Neuronal stem cell (in vitro differentiated cells): ENCODE measurements at regions not wholly inside any gene's neighbourhood (a gene's known extent, or its start where the extent isn't known, plus 50 kb on each side); places are given as distances from the start of the nearest gene placed in this dataset.
"Not testable (repeated sequence)": the region's sequence is repeated elsewhere in the genome, so short reads cannot be mapped to it uniquely, and the experiment has no call there.

ENCODE experiments used
- DNase-seq: peaks from one replicate; pipeline ENCODE4 v3.0.0-alpha.2; 2013; ENCODE audit warnings: low spot score
- H2AFZ ChIP-seq: one replicate; pipeline ENCODE4 v1.6.1; 2013; ENCODE audit warnings: mild to moderate bottlenecking, low read length, inconsistent platforms
- H2AK5ac ChIP-seq: 2 replicates; pipeline ENCODE4 v1.6.1; 2013; ENCODE audit warnings: low read depth, mild to moderate bottlenecking, inconsistent platforms, low read length, moderate library complexity, mixed read lengths
- H2BK120ac ChIP-seq: 2 replicates; pipeline ENCODE4 v1.6.1; 2013; ENCODE audit warnings: low read depth, mild to moderate bottlenecking, inconsistent platforms, low read length, moderate library complexity, mixed read lengths
- H2BK12ac ChIP-seq: one replicate; pipeline ENCODE4 v1.6.1; 2013; ENCODE audit warnings: low read length, inconsistent platforms
- H2BK15ac ChIP-seq: 2 replicates; pipeline ENCODE4 v1.6.1; 2013; ENCODE audit warnings: mild to moderate bottlenecking, low read length, inconsistent platforms, mixed read lengths
- H2BK5ac ChIP-seq: one replicate; pipeline ENCODE4 v1.6.1; 2013; ENCODE audit warnings: inconsistent platforms, mild to moderate bottlenecking, low read length, moderate library complexity
- H3K14ac ChIP-seq: one replicate; pipeline ENCODE4 v1.6.1; 2013; ENCODE audit warnings: low read length, inconsistent platforms
- H3K18ac ChIP-seq: 2 replicates; pipeline ENCODE4 v1.6.1; 2013; ENCODE audit warnings: low read length, inconsistent platforms
- H3K23ac ChIP-seq: 2 replicates; pipeline ENCODE4 v1.6.1; 2013; ENCODE audit warnings: low read depth, mild to moderate bottlenecking, mixed read lengths, low read length, inconsistent platforms; ENCODE audit not compliant: poor library complexity
- H3K27ac ChIP-seq: replicated peaks from 3 replicates; pipeline ENCODE4 v1.5.1; 2013; ENCODE audit warnings: low read length, inconsistent platforms
- H3K27me3 ChIP-seq, 3 experiments: 2 replicates each; pipeline ENCODE4 v1.6.1; 2013; ENCODE audit warnings: low read length in 3 of 3, mild to moderate bottlenecking in 2 of 3, inconsistent platforms in 1 of 3, low read depth in 1 of 3, mixed read lengths in 1 of 3, moderate library complexity in 1 of 3; ENCODE audit not compliant: control insufficient read depth in 3 of 3, insufficient read depth in 3 of 3
- H3K36me3 ChIP-seq, 2 donors: replicated peaks in 1 of 2; 2 replicates each; pipeline ENCODE4 v1.6.1; 2013; ENCODE audit warnings: low read length in 2 of 2; ENCODE audit not compliant: control insufficient read depth in 2 of 2, insufficient read depth in 2 of 2
- H3K4ac ChIP-seq: 2 replicates; pipeline ENCODE4 v1.6.1; 2013; ENCODE audit warnings: inconsistent platforms, mild to moderate bottlenecking, low read length, moderate library complexity
- H3K4me1 ChIP-seq, 2 donors: 1 replicate in 1 of 2; 2 replicates in 1 of 2; pipeline ENCODE4 v1.6.1; 2013; ENCODE audit warnings: low read length in 2 of 2, low read depth in 1 of 2; ENCODE audit not compliant: control insufficient read depth in 2 of 2, insufficient read depth in 1 of 2
- H3K4me2 ChIP-seq: one replicate; pipeline ENCODE4 v1.6.1; 2013; ENCODE audit warnings: mild to moderate bottlenecking, low read length, inconsistent platforms; ENCODE audit not compliant: insufficient read depth, poor library complexity, severe bottlenecking
- H3K4me3 ChIP-seq, 2 donors: 2 replicates each; pipeline ENCODE4 v1.5.1; 2013; ENCODE audit warnings: low read length in 2 of 2, mild to moderate bottlenecking in 2 of 2, inconsistent platforms in 1 of 2, moderate library complexity in 1 of 2
- H3K79me1 ChIP-seq: one replicate; pipeline ENCODE4 v1.6.1; 2013; ENCODE audit warnings: low read depth, mild to moderate bottlenecking, inconsistent platforms, low read length, moderate library complexity
- H3K9ac ChIP-seq: one replicate; pipeline ENCODE4 v1.6.1; 2013; ENCODE audit warnings: mild to moderate bottlenecking, low read depth, low read length, inconsistent platforms; ENCODE audit not compliant: poor library complexity
- H3K9me3 ChIP-seq, 2 donors: replicated peaks in 1 of 2; 2 replicates each; pipeline versions ENCODE3 to v1.6.1; 2013; ENCODE audit warnings: low read length in 2 of 2, mild to moderate bottlenecking in 2 of 2, inconsistent platforms in 1 of 2, low read depth in 1 of 2, mixed read lengths in 1 of 2, moderate library complexity in 1 of 2; ENCODE audit not compliant: control insufficient read depth in 2 of 2, insufficient read depth in 1 of 2
- H4K8ac ChIP-seq: one replicate; pipeline ENCODE4 v1.6.1; 2013; ENCODE audit warnings: low read depth, mild to moderate bottlenecking, inconsistent platforms, low read length, moderate library complexity
- H4K91ac ChIP-seq: one replicate; pipeline ENCODE4 v1.6.1; 2013; ENCODE audit warnings: low read length, low read depth, mild to moderate bottlenecking, inconsistent platforms; ENCODE audit not compliant: poor library complexity
- WGBS, 2 donors: extraction: QIAGEN DNeasy Blood & Tissue Kit; methylation state at CpG; one replicate each; pipeline ENCODE4 v1.1.7; 2013; ENCODE audit warnings: missing lambda C conversion rate in 2 of 2, mixed read lengths in 1 of 2; ENCODE audit not compliant: insufficient read length in 2 of 2, insufficient replicate concordance in 1 of 2; ENCODE audit errors: extremely low coverage in 2 of 2; 5-methylcytosine and 5-hydroxymethylcytosine counted together

GRCh38 chr4:31880837-31881236 lies 1160.7 kb downstream of the PCDH7 start:
- H3K9ac ChIP-seq, H2AFZ ChIP-seq, H3K4me3 ChIP-seq, DNase-seq, H3K79me1 ChIP-seq, H3K36me3 ChIP-seq, H2BK5ac ChIP-seq, H3K4me2 ChIP-seq, H2BK15ac ChIP-seq, H3K14ac ChIP-seq, H2BK12ac ChIP-seq, H3K23ac ChIP-seq, H3K18ac ChIP-seq, H2AK5ac ChIP-seq, H2BK120ac ChIP-seq, H3K4ac ChIP-seq, H3K9me3 ChIP-seq, H3K27me3 ChIP-seq, H3K4me1 ChIP-seq, H4K8ac ChIP-seq, H3K27ac ChIP-seq, H4K91ac ChIP-seq: not testable (repeated sequence)
- no CpG with 5 or more reads among the region's 2 CpGs for WGBS, 2 donors

- Histone ChIP-seq H4K91ac (no peak overlapping the region), H3K4ac (no peak overlapping the region), H3K23ac (no peak overlapping the region), H3K4me1 (no peaks in the 10 kb centered on the region), H3K14ac (no peak overlapping the region), H3K4me3 (no peak overlapping the region), H3K9ac (no peak overlapping the region), H3K4me2 (no peak overlapping the region), H3K36me3 (no peaks in the 10 kb centered on the region), H3K27me3 (no peaks in the 10 kb centered on the region), H3K18ac (no peak overlapping the region), H2BK15ac (no peak overlapping the region), H2BK12ac (no peak overlapping the region), H3K79me1 (no peaks in the 10 kb centered on the region), H2AFZ (no peak overlapping the region), H4K8ac (no peak overlapping the region), H3K9me3 (no peaks in the 10 kb centered on the region), H2BK5ac (no peak overlapping the region), H2AK5ac (no peak overlapping the region), H2BK120ac (no peak overlapping the region), H3K27ac (no peak overlapping the region)
- DNase-seq = no peak
Measured at GRCh38 chr4:31896349-31896748, 1176.2 kb downstream of the PCDH7 start.

GRCh38 chr4:31905363-31905762 lies 1185.2 kb downstream of the PCDH7 start:
- H2BK120ac ChIP-seq = no peak overlapping the region
- WGBS, 2 donors = 100% methylated on average over 2 of the region's 3 CpGs; no CpG with 5 or more reads in 1 of the 2 donors
- H3K27me3 ChIP-seq = no peaks in the 10 kb centered on the region

GRCh38 chr4:31908261-31908660 lies 1188.1 kb downstream of the PCDH7 start:
- no peak overlapping the region for H3K18ac ChIP-seq
- no peak overlapping the region for H3K4me2 ChIP-seq
- H3K79me1 ChIP-seq = no peaks in the 10 kb centered on the region
- WGBS, 2 donors = no CpG with 5 or more reads among the region's 3 CpGs
- no peaks in the 10 kb centered on the region for H3K27me3 ChIP-seq
- H3K9ac ChIP-seq = no peak overlapping the region
- no peaks in the 10 kb centered on the region for H3K9me3 ChIP-seq
- H3K23ac ChIP-seq = no peak overlapping the region
- no peak for DNase-seq
- H2BK12ac ChIP-seq = no peak overlapping the region
- H2BK5ac ChIP-seq = no peak overlapping the region
- H3K4me3 ChIP-seq = no peak overlapping the region
- H2BK120ac ChIP-seq = no peak overlapping the region
- H3K36me3 ChIP-seq = no peaks in the 10 kb centered on the region
- H4K91ac ChIP-seq = no peak overlapping the region
- H2AFZ ChIP-seq = no peak overlapping the region
- no peak overlapping the region for H3K27ac ChIP-seq
- peak overlapping the region; percentile 6 for H3K14ac ChIP-seq
- H3K4me1 ChIP-seq = no peaks in the 10 kb centered on the region
- no peak overlapping the region for H2BK15ac ChIP-seq
- H4K8ac ChIP-seq = no peak overlapping the region
- H3K4ac ChIP-seq = no peak overlapping the region
- H2AK5ac ChIP-seq = no peak overlapping the region

More at GRCh38 chr4:31905363-31905762, 1185.2 kb downstream of the PCDH7 start:
- Histone ChIP-seq H2BK12ac (no peak overlapping the region), H2AK5ac (no peak overlapping the region), H3K23ac (no peak overlapping the region), H3K27ac (no peak overlapping the region), H2BK15ac (no peak overlapping the region), H3K4ac (no peak overlapping the region), H3K4me2 (no peak overlapping the region), H3K36me3 (no peaks in the 10 kb centered on the region), H2AFZ (no peak overlapping the region), H3K4me1 (no peaks in the 10 kb centered on the region), H4K91ac (no peak overlapping the region), H4K8ac (no peak overlapping the region), H3K14ac (no peak overlapping the region), H2BK5ac (no peak overlapping the region), H3K9me3 (no peaks in the 10 kb centered on the region), H3K4me3 (no peak overlapping the region), H3K9ac (no peak overlapping the region), H3K18ac (no peak overlapping the region), H3K79me1 (no peaks in the 10 kb centered on the region)
- DNase-seq = no peak
